ENCODE measurements at regions not wholly inside any gene's neighbourhood (a gene's known extent, or its start where the extent isn't known, plus 50 kb on each side); places are given as distances from the start of the nearest gene placed in this dataset.

DNA sequence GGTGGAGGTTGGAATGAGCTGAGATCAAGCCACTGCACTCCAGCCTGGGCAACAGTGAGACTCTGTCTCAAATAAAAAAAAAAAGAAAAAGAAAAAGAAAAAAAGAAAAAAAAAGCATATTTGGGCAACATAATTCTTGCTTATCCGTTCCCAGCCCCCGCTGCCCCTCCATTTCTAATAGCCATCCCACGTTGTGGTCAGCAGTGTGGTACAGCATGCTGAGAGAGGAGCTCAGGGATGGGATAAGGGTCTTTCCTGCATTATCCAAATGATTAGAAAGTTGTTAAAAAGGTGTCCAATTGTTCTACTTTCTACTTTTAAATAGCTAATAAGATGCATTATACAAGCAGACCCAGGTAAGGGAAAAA is 104.9 kb upstream of the ZNF92 start:
- peak overlapping the region; percentile 57 to 69 for H3K4me3 ChIP-seq (ENCODE audit: low read depth in 2 of 2, low read length in 2 of 2)
- ATAC-seq (no peak; the same call in 1 of the 2 replicates), DNase-seq (ENCODE audit: low read depth, low spot score) (no peak)
- no TSS peak for BruUV-seq (replicated peaks)
- POLR2A ChIA-PET, result no interaction called here
- CTCF ChIA-PET, result interaction anchor here (0.7 kb wide), 1 partner anchor 52 kb away, joined by 3 read pairs; no protein-coding TSS in a partner anchor
- no peaks in the 10 kb centered on the region for H3K36me3 ChIP-seq (ENCODE audit: control insufficient read depth, insufficient read depth, low read length)
- in situ Hi-C loops (cut with HindIII; ENCODE audit: low pct_unique_long_range_greater_than_20kb, low sequenced_read_pairs), result no loop called here
- peaks cover 4% of the 10 kb centered on the region; the same call in 1 of the 2 replicates for H3K27me3 ChIP-seq (ENCODE audit: control insufficient read depth, insufficient read depth, low read length)
- intact Hi-C loops (cut with micrococcal nuclease; ENCODE audit: unreplicated experiment), result no loop called here
- no peaks in the 10 kb centered on the region for H3K9me3 ChIP-seq (ENCODE audit: control insufficient read depth, insufficient read depth, low read depth, low read length)
- no peak for TF ChIP-seq POLR2AphosphoS5 (IDR thresholded peaks at IDR 0.05; ENCODE audit: low read depth, low read length)
- TF ChIP-seq, protein P1, sequence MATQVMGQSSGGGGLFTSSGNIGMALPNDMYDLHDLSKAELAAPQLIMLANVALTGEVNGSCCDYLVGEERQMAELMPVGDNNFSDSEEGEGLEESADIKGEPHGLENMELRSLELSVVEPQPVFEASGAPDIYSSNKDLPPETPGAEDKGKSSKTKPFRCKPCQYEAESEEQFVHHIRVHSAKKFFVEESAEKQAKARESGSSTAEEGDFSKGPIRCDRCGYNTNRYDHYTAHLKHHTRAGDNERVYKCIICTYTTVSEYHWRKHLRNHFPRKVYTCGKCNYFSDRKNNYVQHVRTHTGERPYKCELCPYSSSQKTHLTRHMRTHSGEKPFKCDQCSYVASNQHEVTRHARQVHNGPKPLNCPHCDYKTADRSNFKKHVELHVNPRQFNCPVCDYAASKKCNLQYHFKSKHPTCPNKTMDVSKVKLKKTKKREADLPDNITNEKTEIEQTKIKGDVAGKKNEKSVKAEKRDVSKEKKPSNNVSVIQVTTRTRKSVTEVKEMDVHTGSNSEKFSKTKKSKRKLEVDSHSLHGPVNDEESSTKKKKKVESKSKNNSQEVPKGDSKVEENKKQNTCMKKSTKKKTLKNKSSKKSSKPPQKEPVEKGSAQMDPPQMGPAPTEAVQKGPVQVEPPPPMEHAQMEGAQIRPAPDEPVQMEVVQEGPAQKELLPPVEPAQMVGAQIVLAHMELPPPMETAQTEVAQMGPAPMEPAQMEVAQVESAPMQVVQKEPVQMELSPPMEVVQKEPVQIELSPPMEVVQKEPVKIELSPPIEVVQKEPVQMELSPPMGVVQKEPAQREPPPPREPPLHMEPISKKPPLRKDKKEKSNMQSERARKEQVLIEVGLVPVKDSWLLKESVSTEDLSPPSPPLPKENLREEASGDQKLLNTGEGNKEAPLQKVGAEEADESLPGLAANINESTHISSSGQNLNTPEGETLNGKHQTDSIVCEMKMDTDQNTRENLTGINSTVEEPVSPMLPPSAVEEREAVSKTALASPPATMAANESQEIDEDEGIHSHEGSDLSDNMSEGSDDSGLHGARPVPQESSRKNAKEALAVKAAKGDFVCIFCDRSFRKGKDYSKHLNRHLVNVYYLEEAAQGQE (IDR thresholded peaks at IDR 0.05; ENCODE audit: insufficient read depth in 1 of 2, low read depth in 2 of 2, low read length in 1 of 2), result no peak
- no peak for TF ChIP-seq SIN3A (IDR thresholded peaks at IDR 0.05; ENCODE audit: borderline replicate concordance, insufficient read depth, low read depth, low read length)
- TF ChIP-seq TCF7L2 (IDR thresholded peaks at IDR 0.05; ENCODE audit: low read depth, low read length), result no peak
- TF ChIP-seq, protein P2, sequence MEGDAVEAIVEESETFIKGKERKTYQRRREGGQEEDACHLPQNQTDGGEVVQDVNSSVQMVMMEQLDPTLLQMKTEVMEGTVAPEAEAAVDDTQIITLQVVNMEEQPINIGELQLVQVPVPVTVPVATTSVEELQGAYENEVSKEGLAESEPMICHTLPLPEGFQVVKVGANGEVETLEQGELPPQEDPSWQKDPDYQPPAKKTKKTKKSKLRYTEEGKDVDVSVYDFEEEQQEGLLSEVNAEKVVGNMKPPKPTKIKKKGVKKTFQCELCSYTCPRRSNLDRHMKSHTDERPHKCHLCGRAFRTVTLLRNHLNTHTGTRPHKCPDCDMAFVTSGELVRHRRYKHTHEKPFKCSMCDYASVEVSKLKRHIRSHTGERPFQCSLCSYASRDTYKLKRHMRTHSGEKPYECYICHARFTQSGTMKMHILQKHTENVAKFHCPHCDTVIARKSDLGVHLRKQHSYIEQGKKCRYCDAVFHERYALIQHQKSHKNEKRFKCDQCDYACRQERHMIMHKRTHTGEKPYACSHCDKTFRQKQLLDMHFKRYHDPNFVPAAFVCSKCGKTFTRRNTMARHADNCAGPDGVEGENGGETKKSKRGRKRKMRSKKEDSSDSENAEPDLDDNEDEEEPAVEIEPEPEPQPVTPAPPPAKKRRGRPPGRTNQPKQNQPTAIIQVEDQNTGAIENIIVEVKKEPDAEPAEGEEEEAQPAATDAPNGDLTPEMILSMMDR (IDR thresholded peaks at IDR 0.05), result no peak
- H3K27ac ChIP-seq (ENCODE audit: low read length), result no peak overlapping the region
- no peaks in the 10 kb centered on the region for H3K4me1 ChIP-seq (ENCODE audit: control insufficient read depth, insufficient read depth, low read length)

DNA sequence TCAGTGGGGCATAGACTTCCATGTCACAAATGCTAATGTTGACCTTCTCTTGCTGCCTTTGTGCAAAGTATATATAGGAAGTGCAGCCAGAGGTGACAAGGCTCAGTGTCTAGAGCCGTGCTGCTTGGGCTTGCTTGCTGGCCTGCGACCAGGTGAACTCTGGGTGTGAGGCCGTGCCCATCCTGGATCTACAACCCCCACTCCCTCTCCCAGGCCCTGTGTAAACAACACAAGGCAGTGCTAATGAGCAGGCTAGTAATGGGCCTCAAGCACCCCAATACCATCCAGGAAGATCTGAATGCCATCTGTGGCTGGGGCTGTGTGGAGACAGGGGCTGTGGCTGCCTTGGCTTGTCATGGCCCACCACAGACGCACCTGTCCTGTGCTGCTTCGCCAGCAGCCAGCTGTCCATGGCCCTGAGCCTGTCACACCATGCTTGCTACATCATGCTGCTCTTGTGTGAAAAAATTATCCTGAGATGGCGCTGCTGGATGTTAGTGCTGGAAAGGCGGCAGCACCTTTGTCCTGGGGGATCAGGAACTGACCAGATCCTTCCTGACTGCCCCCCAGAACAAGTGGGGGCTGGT is 107.6 kb upstream of the ZNF92 start:
- ATAC-seq (no peak), DNase-seq (ENCODE audit: low read depth, low spot score) (no peak)
- ChIA-PET CTCF (interaction anchor here (0.7 kb wide), 1 partner anchor 14 kb away, joined by 3 read pairs; no protein-coding TSS in a partner anchor), POLR2A (no interaction called here)
- no peak for TF ChIP-seq POLR2AphosphoS5 (IDR thresholded peaks at IDR 0.05; ENCODE audit: low read depth, low read length)
- no peak for TF ChIP-seq TCF7L2 (IDR thresholded peaks at IDR 0.05; ENCODE audit: low read depth, low read length)
- TF ChIP-seq, protein P1 (IDR thresholded peaks at IDR 0.05; ENCODE audit: insufficient read depth in 1 of 2, low read depth in 2 of 2, low read length in 1 of 2), result no peak
- TF ChIP-seq, protein P2 (IDR thresholded peaks at IDR 0.05), result no peak
- TF ChIP-seq SIN3A (IDR thresholded peaks at IDR 0.05; ENCODE audit: borderline replicate concordance, insufficient read depth, low read depth, low read length), result no peak
- intact Hi-C loops (cut with micrococcal nuclease; ENCODE audit: unreplicated experiment) (no loop called here), in situ Hi-C loops (cut with HindIII; ENCODE audit: low pct_unique_long_range_greater_than_20kb, low sequenced_read_pairs) (no loop called here)
- Histone ChIP-seq H3K9me3 (ENCODE audit: control insufficient read depth, insufficient read depth, low read depth, low read length) (no peaks in the 10 kb centered on the region), H3K4me1 (ENCODE audit: control insufficient read depth, insufficient read depth, low read length) (no peaks in the 10 kb centered on the region), H3K36me3 (ENCODE audit: control insufficient read depth, insufficient read depth, low read length) (no peaks in the 10 kb centered on the region), H3K27ac (ENCODE audit: low read length) (no peak overlapping the region), H3K4me3 (ENCODE audit: low read depth in 2 of 2, low read length in 2 of 2) (no peak overlapping the region), H3K27me3 (ENCODE audit: control insufficient read depth, insufficient read depth, low read length) (peaks cover 4% of the 10 kb centered on the region; the same call in 1 of the 2 replicates)
- no TSS peak for BruUV-seq (replicated peaks)
